Suppressor macrophage (primary cell): ENCODE measurements at regions not wholly inside any gene's neighbourhood (a gene's known extent, or its start where the extent isn't known, plus 50 kb on each side); places are given as distances from the start of the nearest gene placed in this dataset.
A peak's percentile ranks its signal among the peaks of the same experiment; 100 is the strongest.
"Not testable (repeated sequence)": the region's sequence is repeated elsewhere in the genome, so short reads cannot be mapped to it uniquely, and the experiment has no call there.

ENCODE experiments used
- DNase-seq, 4 experiments: peaks; one replicate each; pipeline ENCODE4 v3.0.0-alpha.2; 2020 to 2022

- DNase-seq, result peak in 3 of 4 experiments; percentile 24 to 55 (median 38)
Observed at GRCh38 chr18:56488739-56489138, 149.7 kb downstream of the TXNL1 start.

GRCh38 chr18:56487801-56488200 is 150.6 kb downstream of the TXNL1 start:
- DNase-seq, result peak; percentile 16 to 74 (median 47)

- no peak for DNase-seq
Observed at GRCh38 chr18:56483386-56483785, 155.0 kb downstream of the TXNL1 start.

- DNase-seq, result not testable (repeated sequence)
Observed at GRCh38 chr18:56482813-56483212, 155.6 kb downstream of the TXNL1 start.

- DNase-seq, result no peak
Observed at GRCh38 chr18:56481751-56482150, 156.6 kb downstream of the TXNL1 start.

GRCh38 chr18:56479841-56480240 is 158.6 kb downstream of the TXNL1 start:
- DNase-seq, result no peak

GRCh38 chr18:56475250-56475649 is 163.1 kb downstream of the TXNL1 start:
- peak in 1 of 4 experiments; percentile 19 for DNase-seq

GRCh38 chr18:56473400-56474024 is 164.9 kb downstream of the TXNL1 start:
- DNase-seq, result peak in 3 of 4 experiments; percentile 34 to 56 (median 43)

GRCh38 chr18:56470406-56471351 is 167.7 kb downstream of the TXNL1 start:
- DNase-seq, result no peak

- no peak for DNase-seq
Observed at GRCh38 chr18:56469582-56469981, 168.8 kb downstream of the TXNL1 start.

- DNase-seq, result peak; percentile 62 to 95 (median 84)
Observed at GRCh38 chr18:56468396-56468795, 170.0 kb downstream of the TXNL1 start.

- DNase-seq, result no peak
Observed at GRCh38 chr18:56462276-56462675, 176.1 kb downstream of the TXNL1 start.

GRCh38 chr18:56461151-56461550 is 177.2 kb downstream of the TXNL1 start:
- no peak for DNase-seq

GRCh38 chr18:56460581-56460980 is 177.8 kb downstream of the TXNL1 start:
- peak in 3 of 4 experiments; percentile 28 to 60 (median 52) for DNase-seq

- DNase-seq, result no peak
Observed at GRCh38 chr18:56458770-56459712, 179.4 kb downstream of the TXNL1 start.

- no peak for DNase-seq
Observed at GRCh38 chr18:56455874-56456273, 182.5 kb downstream of the TXNL1 start.

GRCh38 chr18:56455141-56455540 is 183.3 kb downstream of the TXNL1 start:
- DNase-seq, result peak in 1 of 4 experiments; percentile 35

- DNase-seq, result no peak
Observed at GRCh38 chr18:56453631-56454030, 184.8 kb downstream of the TXNL1 start.

- DNase-seq, result no peak
Observed at GRCh38 chr18:56451188-56451587, 187.2 kb downstream of the TXNL1 start.

- no peak for DNase-seq
Observed at GRCh38 chr18:56448751-56449150, 189.6 kb downstream of the TXNL1 start.

- DNase-seq, result peak in 3 of 4 experiments; percentile 17 to 44 (median 24)
Observed at GRCh38 chr18:56445422-56445821, 193.0 kb downstream of the TXNL1 start.

- peak; percentile 31 to 70 (median 60) for DNase-seq
Observed at GRCh38 chr18:56444201-56444600, 194.2 kb downstream of the TXNL1 start.
